Ovary (tissue), 7 donors: ENCODE measurements at regions not wholly inside any gene's neighbourhood (a gene's known extent, or its start where the extent isn't known, plus 50 kb on each side); places are given as distances from the start of the nearest gene placed in this dataset.

Source experiments
- DNase-seq, 5 donors: peaks; one replicate each; pipeline ENCODE4 v3.0.0-alpha.2; 2019 to 2020
- H3K27ac ChIP-seq, 2 donors: fragments of 200-600 bp; one replicate each; pipeline versions ENCODE4 v1.5.1 to v1.8.0; 2019 to 2022
- H3K27me3 ChIP-seq: fragments of 200-600 bp; one replicate; pipeline ENCODE4 v1.8.0; 2022
- H3K36me3 ChIP-seq: fragments of 200-600 bp; sonication (generic); one replicate; pipeline ENCODE4 v1.5.1; 2019
- H3K4me1 ChIP-seq: one replicate; pipeline ENCODE4 v1.8.1; 2013; ENCODE audit warnings: mild to moderate bottlenecking, moderate library complexity; ENCODE audit not compliant: insufficient read depth
- H3K4me3 ChIP-seq: fragments of 200-600 bp; sonication (generic); one replicate; pipeline ENCODE4 v1.5.1; 2017
- H3K9me3 ChIP-seq, 2 donors: fragments of 200-600 bp in 1 of 2; sonication (generic) in 1 of 2; one replicate each; pipeline versions ENCODE4 v1.5.1 to v1.8.1; 2013 to 2019; ENCODE audit warnings: mild to moderate bottlenecking in 1 of 2, moderate library complexity in 1 of 2
- CTCF ChIP-seq, 3 donors: fragments of 450-650 bp in 2 of 3; fragments of 200-600 bp in 1 of 3; IDR thresholded peaks; one replicate each; pipeline versions ENCODE4 v1.5.1 to v1.8.0; 2016 to 2022; ENCODE audit warnings: antibody characterized with exemption in 3 of 3, mild to moderate bottlenecking in 1 of 3
- EP300 ChIP-seq: sonication (generic); formaldehyde crosslinking; IDR thresholded peaks from one replicate; pipeline ENCODE4 v1.6.1; 2017; ENCODE audit warnings: antibody characterized with exemption
- POLR2A ChIP-seq: fragments of 450-650 bp; IDR thresholded peaks from one replicate; pipeline ENCODE4 v1.6.1; 2017; ENCODE audit warnings: antibody characterized with exemption, mild to moderate bottlenecking, moderate library complexity
- WGBS, 3 donors: extraction: QIAGEN DNeasy Blood & Tissue Kit in 1 of 3; methylation state at CpG; one replicate each; pipeline versions ENCODE4 v1.1.5 to v1.1.7; 2013 to 2017; 5-methylcytosine and 5-hydroxymethylcytosine counted together
- intact Hi-C, 4 donors: fragments of 100-400 bp; cut with DNase I; formaldehyde crosslinking; loops; one replicate each; pipeline versions ENCODE4 v1.11.0 to v1.15.1; 2022 to 2023
- donor health status: DM: no; HTN: no; CAD: no; lungs with moderate emphysema.
- donor health status: DM: no; HTN: no; CAD: no.
- donor health status: Bipolar disorder and iron deficiency.
- donor health status: DM: no; HTN: no; CAD: no.
- donor health status: DM: yes; HTN: yes; CAD: no.

- intact Hi-C loops, result no loop called here
- H3K4me3 ChIP-seq, result no peak overlapping the region
- TF ChIP-seq EP300, result no peak
- TF ChIP-seq POLR2A, result no peak
- TF ChIP-seq CTCF (IDR thresholded peaks at IDR 0.05), result no peak
- no peak overlapping the region for H3K27ac ChIP-seq
- no peaks in the 10 kb centered on the region for H3K4me1 ChIP-seq
- no peaks in the 10 kb centered on the region for H3K9me3 ChIP-seq
- no peak for DNase-seq
- WGBS, 3 donors, result 38 to 53% (median 46%) methylated on average over 2 of the region's 2 CpGs
- no peaks in the 10 kb centered on the region for H3K36me3 ChIP-seq
- no peaks in the 10 kb centered on the region for H3K27me3 ChIP-seq
These were observed 361.2 kb downstream of the SUCLA2 start for GRCh38 chr13:47639738-47640447.

GRCh38 chr13:47638627-47639026 lies 362.4 kb downstream of the SUCLA2 start:
- intact Hi-C loops, result no loop called here
- Histone ChIP-seq H3K9me3 (no peaks in the 10 kb centered on the region), H3K4me1 (no peaks in the 10 kb centered on the region), H3K36me3 (no peaks in the 10 kb centered on the region), H3K27me3 (no peaks in the 10 kb centered on the region), H3K27ac (no peak overlapping the region), H3K4me3 (no peak overlapping the region)
- 85 to 92% (median 88%) methylated on average over 1 of the region's 1 CpG for WGBS, 3 donors
- no peak for TF ChIP-seq CTCF (IDR thresholded peaks at IDR 0.05)
- no peak for TF ChIP-seq POLR2A
- no peak for TF ChIP-seq EP300
- no peak for DNase-seq

- TF ChIP-seq EP300 (no peak), POLR2A (no peak), CTCF (IDR thresholded peaks at IDR 0.05) (no peak)
- Histone ChIP-seq H3K27ac (no peak overlapping the region), H3K4me3 (no peak overlapping the region), H3K36me3 (no peaks in the 10 kb centered on the region), H3K27me3 (no peaks in the 10 kb centered on the region), H3K9me3 (no peaks in the 10 kb centered on the region), H3K4me1 (no peaks in the 10 kb centered on the region)
- no peak for DNase-seq
- intact Hi-C loops, result loop anchor here in 1 of 4 donors (5.0 kb wide), 1 partner anchor 535 kb away; no protein-coding TSS in a partner anchor
- 46 to 56% (median 54%) methylated on average over 4 of the region's 4 CpGs for WGBS, 3 donors
These were observed 368.8 kb downstream of the SUCLA2 start for GRCh38 chr13:47632311-47632710.

GRCh38 chr13:47628666-47629065 lies 372.4 kb downstream of the SUCLA2 start:
- intact Hi-C loops, result no loop called here
- 68 to 95% (median 90%) methylated on average over 2 of the region's 2 CpGs for WGBS, 3 donors
- TF ChIP-seq EP300, result no peak
- TF ChIP-seq POLR2A, result no peak
- TF ChIP-seq CTCF (IDR thresholded peaks at IDR 0.05), result no peak
- H3K9me3 ChIP-seq, result no peaks in the 10 kb centered on the region
- no peaks in the 10 kb centered on the region for H3K27me3 ChIP-seq
- no peak for DNase-seq
- H3K27ac ChIP-seq, result no peak overlapping the region
- H3K36me3 ChIP-seq, result no peaks in the 10 kb centered on the region
- H3K4me1 ChIP-seq, result no peaks in the 10 kb centered on the region
- no peak overlapping the region for H3K4me3 ChIP-seq
